Amygdala (tissue), 56 donors: ENCODE measurements at regions not wholly inside any gene's neighbourhood (a gene's known extent, or its start where the extent isn't known, plus 50 kb on each side); places are given as distances from the start of the nearest gene placed in this dataset.
"Not testable (repeated sequence)": the region's sequence is repeated elsewhere in the genome, so short reads cannot be mapped to it uniquely, and the experiment has no call there.

Source experiments
- DNase-seq, 56 donors: peaks; one replicate each; lab custom pipeline; 2025; lab: John Stamatoyannopoulos, UW

DNA sequence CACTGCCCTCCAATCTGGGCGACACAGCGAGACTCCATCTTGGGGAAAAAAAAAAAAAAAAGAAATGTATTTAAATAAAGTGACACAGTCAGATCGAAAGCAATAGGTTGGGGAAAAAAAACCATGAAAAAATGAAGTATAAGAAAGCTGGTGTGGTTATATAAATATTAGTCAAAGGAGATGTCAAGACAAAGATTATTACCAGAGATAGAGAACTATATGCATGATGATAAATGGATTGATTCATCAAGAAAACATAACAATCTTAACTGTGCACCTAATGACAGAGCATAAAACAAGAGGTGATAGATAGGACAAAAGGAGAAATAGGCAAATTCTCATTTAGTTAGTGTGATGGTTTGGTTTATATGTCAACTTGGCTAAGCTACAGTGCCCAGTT lies 146.9 kb upstream of the AHI1 start:
- DNase-seq = no peak

DNA sequence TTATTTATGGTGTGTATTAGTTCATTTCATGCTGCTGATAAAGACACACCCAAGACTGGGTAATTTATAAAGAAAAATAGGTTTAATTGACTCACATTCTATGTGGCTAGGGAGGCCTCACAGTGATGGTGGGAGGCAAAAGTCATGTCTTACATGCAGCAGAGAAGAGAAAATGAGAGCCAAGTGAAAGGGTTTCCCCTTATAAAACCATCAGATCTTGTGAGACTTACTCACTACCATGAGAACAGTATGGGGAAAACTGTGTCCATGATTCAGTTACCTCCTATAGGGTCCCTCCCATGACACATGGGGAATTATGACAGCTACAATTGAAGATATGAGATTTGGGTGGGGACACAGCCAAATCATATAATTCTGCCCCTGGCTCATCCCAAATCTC lies 150.0 kb upstream of the AHI1 start:
- DNase-seq = no peak

DNA sequence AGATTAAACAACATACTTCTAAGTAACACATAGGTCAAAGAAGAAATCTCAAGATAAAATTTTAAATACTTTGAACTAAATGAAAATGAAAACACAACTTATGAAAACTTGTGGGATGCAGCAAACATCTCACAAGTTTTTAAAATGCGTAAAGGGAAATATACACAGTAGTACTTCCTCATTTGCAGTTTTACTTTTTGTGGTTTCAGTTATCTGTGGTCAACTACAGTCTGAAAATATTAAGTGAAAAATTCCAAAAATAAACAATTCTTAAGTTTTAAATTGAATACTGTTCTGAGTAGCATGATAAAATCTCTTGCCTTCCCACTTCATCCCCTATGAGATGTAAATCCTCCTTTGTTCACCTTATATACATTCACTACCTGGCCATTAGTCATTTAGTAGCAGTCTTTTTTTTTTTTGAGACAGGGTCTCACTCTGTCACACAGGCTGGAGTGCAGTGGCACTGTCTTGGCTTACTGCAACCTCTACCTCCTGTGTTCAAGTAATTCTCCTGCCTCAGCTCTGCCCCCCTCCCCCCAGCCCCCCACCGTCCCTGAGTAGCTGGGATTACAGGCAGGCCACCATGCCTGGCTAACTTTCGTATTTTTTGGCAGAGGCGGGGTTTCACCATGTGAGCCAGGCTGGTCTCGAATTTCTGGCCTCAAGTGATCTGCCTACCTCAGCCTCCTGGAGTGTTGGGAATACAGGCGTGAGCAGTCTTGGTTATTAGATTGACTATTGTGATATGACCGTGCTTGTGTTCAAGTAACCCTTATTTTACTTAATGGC lies 154.6 kb upstream of the AHI1 start:
- DNase-seq = no peak

GRCh38 chr6:135655055-135655454 lies 157.5 kb upstream of the AHI1 start:
- DNase-seq = no peak

DNA sequence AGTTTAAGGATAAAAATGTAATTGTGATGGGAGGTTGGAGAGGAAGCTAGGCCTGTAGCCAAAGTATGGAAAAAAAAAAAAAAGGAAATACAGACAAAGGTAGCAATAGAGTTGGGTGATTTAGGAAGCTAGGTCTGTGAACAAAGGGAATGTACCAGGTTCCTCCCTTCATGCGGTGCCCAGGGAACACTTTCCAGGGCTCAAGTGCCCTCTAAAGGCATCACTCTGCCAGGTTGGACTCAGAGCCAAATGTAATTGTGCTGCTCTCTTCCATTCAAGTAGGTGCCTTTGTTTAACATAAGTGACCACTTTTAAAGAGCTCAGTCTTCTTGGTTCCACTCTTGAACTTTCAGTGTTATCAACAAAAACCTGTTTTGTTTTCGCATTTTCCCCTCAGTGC lies 159.7 kb upstream of the AHI1 start:
- no peak for DNase-seq

DNA sequence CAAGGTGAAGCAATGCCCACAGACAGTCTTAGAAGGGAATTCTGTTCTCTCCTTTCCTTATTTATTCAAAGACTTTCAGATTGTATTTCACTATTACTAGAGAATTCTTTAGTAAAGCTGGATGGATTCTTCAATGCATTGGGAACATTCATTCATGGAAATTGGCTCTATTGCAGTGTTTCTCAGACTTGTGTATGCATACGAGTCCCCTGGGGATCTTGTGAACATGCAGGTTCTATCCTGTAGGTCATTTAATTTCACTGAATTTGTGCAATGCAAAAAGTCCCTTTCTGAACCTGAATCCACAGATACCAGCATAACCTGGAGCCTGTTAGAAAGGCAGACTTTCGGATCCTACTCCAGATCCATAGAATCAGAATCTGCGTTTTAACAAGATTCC lies 160.9 kb upstream of the AHI1 start:
- DNase-seq = no peak

DNA sequence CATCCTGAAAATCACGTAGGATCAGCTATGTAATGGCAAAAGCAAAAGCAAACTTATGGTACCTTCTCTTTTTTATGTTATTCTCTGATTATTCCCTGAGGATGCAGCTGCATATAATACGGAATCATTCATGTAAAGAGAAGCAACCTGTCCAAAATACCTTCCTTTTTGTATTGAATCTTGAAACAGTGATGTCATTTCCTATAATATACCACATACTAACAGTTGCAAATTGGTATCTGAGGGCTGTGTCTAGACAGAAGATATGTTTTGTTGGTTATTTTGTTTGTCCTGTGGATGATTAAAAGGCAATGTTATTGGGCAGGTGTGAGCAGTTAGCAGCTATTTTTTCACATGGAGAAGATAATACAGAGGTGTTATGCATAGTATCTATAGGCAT lies 161.4 kb upstream of the AHI1 start:
- no peak for DNase-seq

- no peak for DNase-seq
These were observed 167.0 kb upstream of the AHI1 start for GRCh38 chr6:135664527-135664926.

GRCh38 chr6:135665935-135666334 lies 168.4 kb upstream of the AHI1 start:
- DNase-seq = no peak

DNA sequence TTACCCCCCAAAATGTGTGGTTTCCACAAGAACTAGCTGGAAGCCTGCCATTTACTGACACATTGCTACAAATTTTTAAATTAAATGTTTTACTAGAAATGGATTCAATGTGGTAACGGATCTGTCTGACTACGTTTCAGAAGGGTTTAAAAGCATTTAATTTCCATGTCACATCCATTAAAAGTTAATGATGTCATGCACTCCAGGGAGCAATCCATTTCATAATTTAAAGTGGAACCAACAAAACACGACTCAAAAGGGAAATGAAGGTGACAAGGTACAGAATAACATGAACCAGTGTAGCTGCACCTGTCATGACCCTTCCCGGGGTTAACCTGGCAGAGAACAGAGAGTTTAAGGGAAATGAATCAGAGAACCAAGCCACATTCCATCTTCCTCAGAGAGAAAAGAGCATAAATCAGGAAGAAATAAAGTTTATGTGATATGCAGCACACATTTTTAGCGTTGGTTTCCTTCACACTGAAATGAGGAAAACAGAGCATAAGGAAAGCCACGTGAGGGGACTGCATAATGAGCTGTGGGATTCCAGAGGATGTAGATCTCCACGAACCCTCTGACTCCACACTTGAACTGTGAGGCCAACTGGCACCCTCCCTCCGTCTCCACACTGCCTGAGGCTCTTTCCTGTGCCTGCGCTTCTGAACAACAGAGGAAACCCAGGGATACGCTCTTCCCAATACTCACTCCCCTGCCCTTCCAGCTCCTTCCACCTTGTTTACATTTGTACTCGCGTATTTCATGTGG lies 170.3 kb upstream of the AHI1 start:
- peak in 3 of 56 donors; percentile 1 to 3 (median 1) for DNase-seq

DNA sequence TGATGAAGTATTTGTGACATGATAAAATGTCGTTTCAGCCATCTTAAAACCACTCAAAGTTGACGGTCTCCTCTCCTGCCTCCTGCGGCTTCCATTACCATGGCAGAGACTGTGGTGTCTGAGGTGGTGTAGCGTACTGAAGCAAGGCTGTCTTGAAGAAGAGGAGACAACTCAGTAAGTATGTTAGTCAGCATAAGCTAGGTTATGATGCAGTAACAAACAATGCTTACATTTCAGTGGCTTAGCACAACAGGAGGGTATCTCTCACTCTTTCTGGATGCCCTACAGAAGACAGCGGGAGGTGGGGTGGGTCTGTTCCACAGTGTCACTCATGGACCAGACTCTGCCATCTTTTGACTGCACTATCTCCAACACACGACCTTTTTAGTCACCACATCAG lies 174.7 kb upstream of the AHI1 start:
- no peak for DNase-seq

GRCh38 chr6:135673501-135674309 lies 176.2 kb upstream of the AHI1 start:
- no peak for DNase-seq

DNA sequence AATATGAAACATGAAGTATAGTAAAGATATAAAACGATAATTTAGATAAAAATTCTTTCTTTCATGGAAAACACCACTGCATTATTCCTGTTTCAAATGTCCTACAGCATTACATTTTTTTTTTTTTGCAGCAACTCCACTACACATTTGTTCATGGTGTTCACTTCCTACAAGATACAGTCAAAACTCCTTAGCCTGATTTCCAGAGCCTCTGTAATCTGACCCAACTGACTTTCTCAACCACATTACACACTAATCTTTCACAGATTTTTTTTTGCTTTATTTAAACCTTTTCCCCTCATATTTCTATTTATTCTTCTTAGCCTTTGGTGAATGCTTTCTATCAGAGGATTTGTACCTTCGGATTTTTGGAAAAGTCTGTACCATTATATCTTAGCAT lies 176.5 kb upstream of the PDE7B start:
- DNase-seq = no peak

DNA sequence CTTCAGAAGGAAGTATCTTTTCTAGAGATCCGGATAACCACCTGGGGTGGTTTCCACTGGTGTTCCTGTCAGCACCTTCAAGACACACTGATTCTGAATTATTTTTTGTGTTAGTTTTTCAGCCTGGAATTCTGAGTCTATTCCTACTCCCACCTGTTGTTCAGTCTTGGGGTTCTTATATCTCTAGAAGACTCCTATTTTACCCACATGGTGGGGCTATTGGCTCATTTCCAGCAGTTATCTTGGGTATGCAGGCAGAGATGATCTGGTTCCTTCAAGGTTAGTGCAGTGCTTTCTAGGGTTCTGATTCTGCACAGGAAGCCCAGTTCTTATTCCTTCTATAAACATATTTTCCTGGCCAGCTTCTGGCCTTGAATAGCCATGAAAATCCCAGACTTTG lies 175.6 kb upstream of the PDE7B start:
- peak in 2 of 56 donors; percentile 5 to 20 for DNase-seq

DNA sequence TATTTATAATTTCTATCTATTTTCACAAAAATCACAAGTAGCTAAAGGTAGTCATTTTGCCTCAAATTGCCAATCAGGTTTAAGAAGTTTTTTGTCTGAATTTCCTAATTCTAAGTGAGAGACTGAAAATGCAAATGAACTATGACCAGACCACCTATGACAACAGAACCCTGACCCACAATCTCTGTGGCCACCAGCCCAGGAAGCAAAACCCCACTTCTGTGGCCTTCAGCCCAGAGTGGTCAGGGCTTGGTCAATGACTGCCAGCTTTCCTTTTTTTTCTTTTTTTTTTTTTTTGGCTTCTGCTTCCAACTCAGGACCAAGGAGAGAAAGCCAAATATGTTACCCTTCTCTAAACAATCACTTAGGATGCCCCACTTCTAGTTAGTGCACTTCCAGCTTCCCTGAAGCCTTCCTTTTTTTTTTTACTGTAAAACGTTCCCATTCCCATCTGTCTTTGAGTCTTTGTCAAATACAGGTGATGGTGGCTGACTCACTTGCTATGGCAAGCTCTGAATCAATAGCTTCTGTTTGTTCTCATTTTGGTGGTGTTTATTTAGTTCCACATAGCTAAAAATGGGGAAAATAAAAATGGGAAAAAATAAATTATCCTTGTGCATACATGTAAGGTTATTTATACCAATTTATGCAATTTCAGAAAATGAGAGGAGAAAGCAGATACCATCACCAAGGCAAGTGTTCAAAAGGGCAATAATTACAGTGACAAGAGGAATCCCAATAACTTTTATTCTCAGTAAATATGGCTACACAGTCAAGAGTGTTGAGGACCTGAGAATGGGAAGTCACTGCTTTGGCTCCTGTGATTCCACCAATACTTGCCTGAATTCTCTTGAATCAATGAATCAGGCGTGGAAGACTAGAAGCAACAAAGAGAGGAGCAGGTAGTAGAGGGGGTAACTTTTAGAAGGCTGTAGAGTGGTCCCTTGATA lies 170.3 kb upstream of the PDE7B start:
- DNase-seq = no peak

GRCh38 chr6:135686784-135687301 lies 164.7 kb upstream of the PDE7B start:
- no peak for DNase-seq

- DNase-seq = not testable (repeated sequence)
These were observed 163.0 kb upstream of the PDE7B start for GRCh38 chr6:135688476-135688875.

DNA sequence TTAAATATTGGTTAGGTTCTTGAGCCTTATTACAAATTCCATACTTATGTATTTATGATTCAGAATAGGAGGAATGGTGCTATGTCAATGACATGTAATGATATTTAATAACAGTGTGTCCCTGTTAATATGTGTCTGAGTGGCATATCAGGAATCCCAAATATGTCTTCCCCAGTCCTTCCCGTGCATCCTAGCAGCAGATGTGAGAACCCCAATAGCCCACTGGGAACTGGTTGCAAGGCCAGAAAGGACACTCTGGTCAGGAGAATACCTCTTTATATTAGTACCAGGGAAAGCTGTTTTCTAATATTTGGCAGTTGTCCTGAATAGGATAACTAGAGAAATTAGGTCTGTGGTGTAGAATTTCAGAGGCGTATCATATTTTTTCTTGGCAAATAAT lies 159.1 kb upstream of the PDE7B start:
- no peak for DNase-seq

- DNase-seq = peak in 1 of 56 donors; percentile 3
These were observed 157.6 kb upstream of the PDE7B start for GRCh38 chr6:135693811-135694370.
